HepG2 (cell line): ENCODE measurements at regions not wholly inside any gene's neighbourhood (a gene's known extent, or its start where the extent isn't known, plus 50 kb on each side); places are given as distances from the start of the nearest gene placed in this dataset.

ENCODE experiments used
- ATAC-seq: fragments of 200-7000 bp; cut with Tn5 transposase; 3 replicates; pipeline ENCODE4 v1.9.1; 2020; ENCODE audit warnings: mild to moderate bottlenecking, moderate library complexity
- BruUV-seq: library from RNA; stranded (reverse); fragments of 400-500 nt; replicated peaks from 2 replicates; lab custom pipeline; 2021; lab: Mats Ljungman, UMichigan
- CTCF ChIA-PET: fragments of 300-600 bp; formaldehyde crosslinking; extraction: SDS; loops from one replicate; lab custom pipeline; 2021; ENCODE audit warnings: low total read pairs, inconsistent platforms, low intra/inter-chr PET ratio; lab: Yijun Ruan, JAX
- POLR2A ChIA-PET: fragments of 350-600 bp; sonication (Branson Sonifier 250); formaldehyde crosslinking; loops from one replicate; lab custom pipeline; 2020; ENCODE audit warnings: antibody characterized with exemption, inconsistent platforms; lab: Yijun Ruan, JAX
- DNase-seq: peaks from one replicate; pipeline ENCODE4 v3.0.0-alpha.2; 2015; ENCODE audit warnings: low spot score
- FAIRE-seq: peaks from 3 replicates; lab custom pipeline; 2011; peaks lifted over from hg19 to GRCh38; lab: Jason Lieb, UNC
- H2AFZ ChIP-seq: one replicate; pipeline ENCODE4 v1.6.1; 2011; ENCODE audit warnings: low read length, inconsistent platforms
- H3K27ac ChIP-seq: fragments of 300-600 bp; 3 replicates; pipeline ENCODE4 v1.8.0; 2011; ENCODE audit warnings: mixed run types, mild to moderate bottlenecking, mixed read lengths, low read length, inconsistent platforms; ENCODE audit not compliant: insufficient read depth; ENCODE audit errors: extremely low read length
- H3K27me3 ChIP-seq, 2 experiments: fragments of 200-600 bp in 1 of 2; 2 replicates in 1 of 2; 3 replicates in 1 of 2; pipeline versions ENCODE4 v1.6.0 to v1.8.0; 2011; ENCODE audit warnings: low read length in 2 of 2, mild to moderate bottlenecking in 2 of 2, moderate library complexity in 2 of 2, inconsistent platforms in 1 of 2; ENCODE audit not compliant: insufficient read depth in 2 of 2, control insufficient read depth in 1 of 2
- H3K36me3 ChIP-seq, 2 experiments: fragments of 200-600 bp in 1 of 2; replicated peaks in 1 of 2; 2 replicates in 1 of 2; 3 replicates in 1 of 2; pipeline versions ENCODE4 v1.5.1 to v1.8.0; 2011; ENCODE audit warnings: low read length in 2 of 2, inconsistent platforms in 1 of 2; ENCODE audit not compliant: insufficient read depth in 2 of 2, control insufficient read depth in 1 of 2
- H3K4me1 ChIP-seq: 2 replicates; pipeline ENCODE4 v1.5.1; 2012; ENCODE audit warnings: low read length, inconsistent platforms; ENCODE audit not compliant: insufficient read depth
- H3K4me2 ChIP-seq: 2 replicates; pipeline ENCODE4 v1.6.0; 2011; ENCODE audit warnings: low read depth, low read length, inconsistent platforms
- H3K4me3 ChIP-seq, 3 experiments: fragments of 200-600 bp in 1 of 3; sonication (generic), shearing (Covaris generic) in 1 of 3; replicated peaks in 1 of 3; 2 replicates each; pipeline ENCODE4 v1.5.1; 2011 to 2016; ENCODE audit warnings: low read length in 3 of 3, inconsistent platforms in 2 of 3, low read depth in 2 of 3, mild to moderate bottlenecking in 2 of 3, control low read depth in 1 of 3, mixed read lengths in 1 of 3; ENCODE audit not compliant: insufficient read depth in 1 of 3
- H3K79me2 ChIP-seq: one replicate; pipeline ENCODE4 v1.6.1; 2011; ENCODE audit warnings: low read length, inconsistent platforms; ENCODE audit not compliant: insufficient read depth
- H3K9ac ChIP-seq: 2 replicates; pipeline ENCODE4 v1.6.0; 2011; ENCODE audit warnings: mild to moderate bottlenecking, low read depth, low read length, inconsistent platforms; ENCODE audit not compliant: insufficient read depth
- H3K9me3 ChIP-seq: 2 replicates; pipeline ENCODE4 v1.5.1; 2012; ENCODE audit warnings: mild to moderate bottlenecking, low read length
- H4K20me1 ChIP-seq: 2 replicates; pipeline ENCODE4 v1.6.0; 2011; ENCODE audit warnings: inconsistent platforms, mild to moderate bottlenecking, low read length, moderate library complexity; ENCODE audit not compliant: insufficient read depth
- ATF7 ChIP-seq, 2 experiments: fragments of 450-650 bp in 1 of 2; sonication (generic) in 1 of 2; formaldehyde crosslinking in 1 of 2; IDR thresholded peaks; 2 replicates each; pipeline versions ENCODE4 v1.4.0 to v1.6.1; 2016 to 2020; ENCODE audit warnings: antibody characterized with exemption in 1 of 2, mild to moderate bottlenecking in 1 of 2, missing genetic modification reagents in 1 of 2
- CBX1 ChIP-seq: IDR thresholded peaks from one replicate; pipeline ENCODE4 v1.6.1; 2016; ENCODE audit warnings: antibody characterized with exemption, low read depth
- CCDC6 ChIP-seq: sonication (generic); formaldehyde crosslinking; IDR thresholded peaks from 2 replicates; pipeline ENCODE4 v1.8.1; 2022; ENCODE audit warnings: mild to moderate bottlenecking, missing genetic modification reagents, moderate library complexity
- CREB3 ChIP-seq: sonication (generic); formaldehyde crosslinking; IDR thresholded peaks from 2 replicates; pipeline ENCODE4 v1.5.0; 2020; ENCODE audit warnings: missing genetic modification reagents
- HOXA9 ChIP-seq: sonication (generic); formaldehyde crosslinking; IDR thresholded peaks from 2 replicates; pipeline ENCODE4 v1.8.1; 2022; ENCODE audit warnings: missing genetic modification reagents, mild to moderate bottlenecking, moderate library complexity, borderline replicate concordance
- ISL2 ChIP-seq: sonication (generic); formaldehyde crosslinking; IDR thresholded peaks from 2 replicates; pipeline ENCODE4 v1.5.0; 2020; ENCODE audit warnings: missing genetic modification reagents
- MTERF4 ChIP-seq: sonication (generic); formaldehyde crosslinking; IDR thresholded peaks from 2 replicates; pipeline ENCODE4 v1.8.0; 2023; ENCODE audit warnings: mild to moderate bottlenecking, missing genetic modification reagents
- MTF2 ChIP-seq: sonication (generic); formaldehyde crosslinking; IDR thresholded peaks from 2 replicates; pipeline ENCODE4 v1.5.0; 2020; ENCODE audit warnings: missing genetic modification reagents, borderline replicate concordance
- PPARG ChIP-seq: conservative IDR thresholded peaks from 2 replicates; pipeline ENCODE4 v1.6.1; 2016; ENCODE audit warnings: missing biosample characterization, missing genetic modification reagents
- TBX2 ChIP-seq: sonication (generic); formaldehyde crosslinking; IDR thresholded peaks from 2 replicates; pipeline ENCODE4 v1.5.0; 2020; ENCODE audit warnings: missing genetic modification reagents, mild to moderate bottlenecking, borderline replicate concordance
- TEAD2 ChIP-seq: sonication (generic); formaldehyde crosslinking; IDR thresholded peaks from 2 replicates; pipeline ENCODE4 v1.9.0; 2021; ENCODE audit warnings: missing genetic modification reagents
- ZNF264 ChIP-seq: sonication (generic); formaldehyde crosslinking; IDR thresholded peaks from 2 replicates; pipeline ENCODE4 v1.4.0; 2020; ENCODE audit warnings: missing genetic modification reagents
- ZNF276 ChIP-seq: sonication (generic); formaldehyde crosslinking; IDR thresholded peaks from 2 replicates; pipeline ENCODE4 v1.4.0; 2020; ENCODE audit warnings: mild to moderate bottlenecking, low read depth, missing genetic modification reagents
- ZNF431 ChIP-seq: sonication (generic); formaldehyde crosslinking; IDR thresholded peaks from 2 replicates; pipeline ENCODE4 v1.9.0; 2022; ENCODE audit warnings: missing genetic modification reagents, low read depth, mild to moderate bottlenecking, borderline replicate concordance
- WGBS: methylation state at CpG from one replicate; pipeline ENCODE4 v1.1.6; 2017; ENCODE audit warnings: low lambda C conversion rate; 5-methylcytosine and 5-hydroxymethylcytosine counted together
- in situ Hi-C: cut with HindIII; loops from 2 replicates; pipeline ENCODE4 v1.10.0; 2017; ENCODE audit warnings: low pct_unique_long_range_greater_than_20kb; ENCODE audit not compliant: extremely low pct_ligation_motif_present
- intact Hi-C: fragments of 100-400 bp; cut with micrococcal nuclease; formaldehyde crosslinking; loops from one replicate; pipeline ENCODE4 v1.10.0; 2022; ENCODE audit not compliant: unreplicated experiment

GRCh38 chr13:76634431-76635191 lies 251.6 kb downstream of the KCTD12 start:
- no peaks in the 10 kb centered on the region for H3K4me1 ChIP-seq
- ChIA-PET CTCF (no interaction called here), POLR2A (no interaction called here)
- H3K9me3 ChIP-seq: no peaks in the 10 kb centered on the region
- intact Hi-C loops: no loop called here
- no peaks in the 10 kb centered on the region for H3K27me3 ChIP-seq
- no peak overlapping the region for H3K27ac ChIP-seq
- no peak for TF ChIP-seq ZNF431 (CRISPR knock-in tag)
- TF ChIP-seq PPARG (CRISPR knock-in tag): no peak
- no peak for TF ChIP-seq CBX1
- no peak for TF ChIP-seq ATF7 (IDR thresholded peaks at IDR 0.05)
- TF ChIP-seq ATF7 (CRISPR knock-in tag; IDR thresholded peaks at IDR 0.05): no peak
- no peak for TF ChIP-seq ISL2
- TF ChIP-seq ZNF264 (CRISPR knock-in tag): no peak
- no peak for TF ChIP-seq CCDC6 (CRISPR knock-in tag)
- TF ChIP-seq TBX2 (CRISPR knock-in tag): no peak
- TF ChIP-seq CREB3 (CRISPR knock-in tag): no peak
- TF ChIP-seq ZNF276: no peak
- no peak for TF ChIP-seq MTF2 (CRISPR knock-in tag)
- TF ChIP-seq HOXA9: no peak
- TF ChIP-seq MTERF4 (CRISPR knock-in tag): no peak
- no peak for TF ChIP-seq TEAD2
- DNase-seq: no peak
- no TSS peak for BruUV-seq
- no peaks in the 10 kb centered on the region for H4K20me1 ChIP-seq
- 0% methylated on average over 3 of the region's 6 CpGs for WGBS
- H3K36me3 ChIP-seq: no peaks in the 10 kb centered on the region
- in situ Hi-C loops: no loop called here
- no peak overlapping the region for H2AFZ ChIP-seq
- H3K4me2 ChIP-seq: no peak overlapping the region
- H3K79me2 ChIP-seq: no peaks in the 10 kb centered on the region
- no peak for ATAC-seq
- FAIRE-seq: no peak
- no peak overlapping the region for H3K9ac ChIP-seq
- no peak overlapping the region for H3K4me3 ChIP-seq
